Tibial artery (tissue), 4 donors: ENCODE measurements at regions not wholly inside any gene's neighbourhood (a gene's known extent, or its start where the extent isn't known, plus 50 kb on each side); places are given as distances from the start of the nearest gene placed in this dataset.

Experiments used
- DNase-seq, 2 donors: peaks; one replicate each; pipeline ENCODE4 v3.0.0-alpha.2; 2019
- H3K27ac ChIP-seq, 2 donors: fragments of 200-600 bp; sonication (generic) in 1 of 2; 1 replicate in 1 of 2; 2 replicates in 1 of 2; pipeline ENCODE4 v1.5.1; 2018 to 2019; ENCODE audit warnings: mild to moderate bottlenecking in 1 of 2
- H3K27me3 ChIP-seq, 2 donors: fragments of 200-600 bp; sonication (generic) in 1 of 2; one replicate each; pipeline versions ENCODE4 v1.5.1 to v1.6.0; 2016 to 2019
- H3K36me3 ChIP-seq, 3 donors: fragments of 200-600 bp; sonication (generic) in 2 of 3; one replicate each; pipeline ENCODE4 v1.5.1; 2016 to 2019; ENCODE audit warnings: mild to moderate bottlenecking in 2 of 3
- H3K4me1 ChIP-seq, 4 donors: fragments of 200-600 bp; sonication (generic) in 2 of 4; 1 replicate in 3 of 4; 2 replicates in 1 of 4; pipeline ENCODE4 v1.5.1; 2016 to 2019
- H3K4me3 ChIP-seq, 2 donors: fragments of 200-600 bp; sonication (generic) in 1 of 2; 1 replicate in 1 of 2; 2 replicates in 1 of 2; pipeline ENCODE4 v1.5.1; 2018 to 2019; ENCODE audit warnings: mild to moderate bottlenecking in 2 of 2
- H3K9me3 ChIP-seq, 3 donors: fragments of 200-600 bp; sonication (generic) in 1 of 3; one replicate each; pipeline ENCODE4 v1.5.1; 2016 to 2019
- intact Hi-C: fragments of 100-400 bp; cut with DNase I; formaldehyde crosslinking; loops from one replicate; pipeline ENCODE4 v1.15.0; 2023; ENCODE audit warnings: low total_unique reads
- TF ChIP-seq, protein P1 (sequence below), 2 experiments: fragments of 200-600 bp in 1 of 2; fragments of 450-650 bp in 1 of 2; IDR thresholded peaks; one replicate each; pipeline ENCODE4 v1.5.1; 2017 to 2019; ENCODE audit warnings: antibody characterized with exemption in 2 of 2, mild to moderate bottlenecking in 1 of 2, moderate library complexity in 1 of 2

DNA sequence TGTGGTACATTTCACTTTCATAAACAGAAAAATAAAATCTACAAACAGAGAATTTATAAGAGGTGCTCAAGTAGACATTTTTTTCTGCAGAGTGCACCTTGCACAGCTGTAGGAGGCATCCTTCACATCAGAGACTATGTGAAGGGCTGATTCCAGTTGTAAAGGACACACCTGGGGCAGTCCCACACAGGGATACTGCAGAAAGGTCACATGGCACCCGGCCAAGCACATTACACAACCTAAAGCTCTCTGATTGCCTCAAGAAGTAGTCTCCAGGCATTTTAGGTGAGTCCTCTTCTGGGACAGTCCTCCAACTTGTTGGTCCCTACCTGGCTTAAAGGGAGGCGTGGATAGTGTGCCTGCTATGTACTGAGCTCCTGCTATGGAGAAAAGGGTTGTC is 502.9 kb upstream of the NOX3 start:
- H3K27ac ChIP-seq: no peak overlapping the region
- no peak overlapping the region for H3K4me3 ChIP-seq
- H3K27me3 ChIP-seq: no peaks in the 10 kb centered on the region
- intact Hi-C loops: no loop called here
- no peaks in the 10 kb centered on the region for H3K9me3 ChIP-seq
- no peak for DNase-seq
- H3K4me1 ChIP-seq: no peaks in the 10 kb centered on the region
- no peaks in the 10 kb centered on the region for H3K36me3 ChIP-seq
- TF ChIP-seq, protein P1, sequence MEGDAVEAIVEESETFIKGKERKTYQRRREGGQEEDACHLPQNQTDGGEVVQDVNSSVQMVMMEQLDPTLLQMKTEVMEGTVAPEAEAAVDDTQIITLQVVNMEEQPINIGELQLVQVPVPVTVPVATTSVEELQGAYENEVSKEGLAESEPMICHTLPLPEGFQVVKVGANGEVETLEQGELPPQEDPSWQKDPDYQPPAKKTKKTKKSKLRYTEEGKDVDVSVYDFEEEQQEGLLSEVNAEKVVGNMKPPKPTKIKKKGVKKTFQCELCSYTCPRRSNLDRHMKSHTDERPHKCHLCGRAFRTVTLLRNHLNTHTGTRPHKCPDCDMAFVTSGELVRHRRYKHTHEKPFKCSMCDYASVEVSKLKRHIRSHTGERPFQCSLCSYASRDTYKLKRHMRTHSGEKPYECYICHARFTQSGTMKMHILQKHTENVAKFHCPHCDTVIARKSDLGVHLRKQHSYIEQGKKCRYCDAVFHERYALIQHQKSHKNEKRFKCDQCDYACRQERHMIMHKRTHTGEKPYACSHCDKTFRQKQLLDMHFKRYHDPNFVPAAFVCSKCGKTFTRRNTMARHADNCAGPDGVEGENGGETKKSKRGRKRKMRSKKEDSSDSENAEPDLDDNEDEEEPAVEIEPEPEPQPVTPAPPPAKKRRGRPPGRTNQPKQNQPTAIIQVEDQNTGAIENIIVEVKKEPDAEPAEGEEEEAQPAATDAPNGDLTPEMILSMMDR (IDR thresholded peaks at IDR 0.05): no peak

DNA sequence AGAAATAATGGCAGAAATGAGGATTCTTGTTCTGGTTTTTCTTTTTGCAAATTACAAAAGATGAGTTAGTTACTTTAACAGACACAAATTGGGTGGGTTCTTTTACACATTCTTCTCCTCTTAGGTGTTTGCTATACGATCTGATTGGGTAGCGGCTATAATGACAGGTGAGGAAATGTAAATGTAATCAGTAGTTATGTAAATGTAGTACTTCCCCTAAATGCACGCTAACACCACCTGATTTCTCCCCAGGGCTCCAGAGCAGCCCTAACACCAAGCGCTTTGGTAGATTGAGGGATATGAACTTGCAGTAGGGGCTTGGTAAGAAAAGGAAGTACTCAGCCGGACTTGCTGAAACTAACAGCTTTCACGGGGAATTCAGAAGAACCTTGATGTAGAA is 499.4 kb upstream of the NOX3 start:
- no peak for DNase-seq
- H3K27me3 ChIP-seq: no peaks in the 10 kb centered on the region

DNA sequence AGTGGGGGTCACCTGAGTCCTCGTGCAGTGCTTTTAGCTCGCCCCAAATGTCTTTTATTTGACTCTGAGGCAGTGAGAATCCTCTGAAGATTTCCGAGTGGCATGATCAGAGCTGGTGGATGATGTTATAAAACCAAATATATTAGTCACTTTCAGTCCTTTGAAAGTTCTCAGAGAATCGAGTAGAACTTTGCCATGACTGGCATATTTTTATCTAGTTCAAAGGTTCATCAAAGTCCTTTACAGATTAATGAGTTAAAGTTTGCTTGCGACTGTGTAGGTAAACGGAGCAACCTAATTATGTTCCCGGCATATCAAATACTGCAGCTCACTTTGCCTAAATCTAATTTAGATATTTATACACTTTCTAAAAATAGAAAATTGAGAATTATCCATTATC is 498.5 kb upstream of the NOX3 start:
- H3K4me1 ChIP-seq: no peaks in the 10 kb centered on the region
- intact Hi-C loops: no loop called here
- H3K27me3 ChIP-seq: no peaks in the 10 kb centered on the region
- no peaks in the 10 kb centered on the region for H3K36me3 ChIP-seq
- H3K9me3 ChIP-seq: no peaks in the 10 kb centered on the region
- H3K27ac ChIP-seq: no peak overlapping the region
- no peak overlapping the region for H3K4me3 ChIP-seq
- TF ChIP-seq, protein P1 (IDR thresholded peaks at IDR 0.05): no peak
- no peak for DNase-seq

More for the DNA sequence above, 499.4 kb upstream of the NOX3 start:
- Histone ChIP-seq H3K4me3 (no peak overlapping the region), H3K27ac (no peak overlapping the region), H3K36me3 (no peaks in the 10 kb centered on the region), H3K4me1 (no peaks in the 10 kb centered on the region), H3K9me3 (no peaks in the 10 kb centered on the region)
- intact Hi-C loops: no loop called here
- TF ChIP-seq, protein P1 (IDR thresholded peaks at IDR 0.05): no peak

DNA sequence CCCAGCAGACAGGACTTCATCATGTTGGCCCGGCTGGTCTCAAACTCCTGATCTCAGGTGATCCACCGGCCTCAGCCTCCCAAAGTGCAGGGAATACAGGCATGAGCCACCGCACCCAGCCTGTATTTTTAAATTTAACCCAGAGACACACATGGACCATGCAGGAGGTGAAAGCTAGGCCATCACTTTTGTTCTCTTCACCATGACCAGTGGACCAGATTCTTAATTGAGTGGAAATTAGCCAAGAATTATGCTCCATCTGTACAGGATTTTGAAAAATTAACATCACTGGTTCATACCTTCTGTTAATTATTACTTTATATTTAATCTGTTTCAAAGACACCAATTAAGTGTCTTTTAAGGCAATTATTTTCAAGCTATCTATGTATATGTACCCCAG is 493.6 kb upstream of the NOX3 start:
- Histone ChIP-seq H3K36me3 (no peaks in the 10 kb centered on the region), H3K27me3 (no peaks in the 10 kb centered on the region), H3K27ac (no peak overlapping the region), H3K4me1 (no peaks in the 10 kb centered on the region), H3K4me3 (no peak overlapping the region), H3K9me3 (peaks cover 0 to 6% (median 6%) of the 10 kb centered on the region in 3 donors)
- intact Hi-C loops: no loop called here
- no peak for DNase-seq
- TF ChIP-seq, protein P1 (IDR thresholded peaks at IDR 0.05): no peak

DNA sequence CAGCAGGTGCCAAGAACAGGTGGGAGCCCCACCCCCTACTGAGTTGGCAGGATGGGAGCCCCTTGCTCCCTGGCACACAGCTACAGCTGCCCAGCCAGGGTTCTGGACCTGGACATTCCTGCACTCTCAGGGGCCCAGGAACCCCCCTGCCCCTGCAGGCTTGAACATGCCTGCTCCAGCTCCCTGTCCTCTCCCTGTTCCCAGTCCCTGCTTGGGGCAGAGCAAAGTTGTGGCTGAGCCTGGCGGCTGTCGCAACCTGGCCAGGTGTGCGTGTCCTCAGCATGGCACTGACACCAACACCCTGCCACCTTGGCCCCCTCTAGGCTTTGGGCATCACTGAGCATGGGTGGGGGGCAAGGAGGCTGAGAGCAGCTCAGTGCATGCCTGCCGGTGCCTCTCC is 491.2 kb upstream of the NOX3 start:
- TF ChIP-seq, protein P1 (IDR thresholded peaks at IDR 0.05): no peak
- H3K27me3 ChIP-seq: no peaks in the 10 kb centered on the region
- H3K9me3 ChIP-seq: peaks cover 0 to 6% (median 6%) of the 10 kb centered on the region in 3 donors
- no peak overlapping the region for H3K4me3 ChIP-seq
- intact Hi-C loops: no loop called here
- DNase-seq: no peak
- H3K4me1 ChIP-seq: peaks cover 0 to 5% (median 0%) of the 10 kb centered on the region in 4 donors
- H3K27ac ChIP-seq: no peak overlapping the region
- H3K36me3 ChIP-seq: no peaks in the 10 kb centered on the region

DNA sequence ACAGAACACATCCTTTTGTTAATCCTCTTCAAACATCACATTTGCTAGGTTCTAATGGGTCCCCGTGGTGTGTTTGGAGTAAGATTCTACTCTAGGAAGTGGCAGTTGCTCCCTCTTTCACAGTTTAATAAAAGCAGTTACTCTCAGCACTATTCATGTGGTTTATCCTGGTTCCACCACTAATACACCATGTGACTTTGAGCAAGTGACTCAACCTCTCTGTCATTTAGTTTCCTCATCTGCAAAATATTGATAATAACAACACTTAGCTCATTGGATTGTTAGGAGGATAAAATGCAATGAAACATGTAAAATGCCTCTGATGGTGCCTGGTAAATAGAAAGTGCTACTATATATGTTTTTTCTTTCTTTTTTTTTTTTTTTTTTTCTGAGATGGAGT is 488.0 kb upstream of the NOX3 start:
- peaks cover 0 to 6% (median 6%) of the 10 kb centered on the region in 3 donors for H3K9me3 ChIP-seq
- H3K27ac ChIP-seq: no peak overlapping the region
- TF ChIP-seq, protein P1 (IDR thresholded peaks at IDR 0.05): no peak
- DNase-seq: no peak
- peaks cover 0 to 10% (median 0%) of the 10 kb centered on the region in 4 donors for H3K4me1 ChIP-seq
- no peaks in the 10 kb centered on the region for H3K27me3 ChIP-seq
- no peaks in the 10 kb centered on the region for H3K36me3 ChIP-seq
- H3K4me3 ChIP-seq: no peak overlapping the region
- intact Hi-C loops: no loop called here
